ENCODE measurements at regions not wholly inside any gene's neighbourhood (a gene's known extent, or its start where the extent isn't known, plus 50 kb on each side); places are given as distances from the start of the nearest gene placed in this dataset.

DNA sequence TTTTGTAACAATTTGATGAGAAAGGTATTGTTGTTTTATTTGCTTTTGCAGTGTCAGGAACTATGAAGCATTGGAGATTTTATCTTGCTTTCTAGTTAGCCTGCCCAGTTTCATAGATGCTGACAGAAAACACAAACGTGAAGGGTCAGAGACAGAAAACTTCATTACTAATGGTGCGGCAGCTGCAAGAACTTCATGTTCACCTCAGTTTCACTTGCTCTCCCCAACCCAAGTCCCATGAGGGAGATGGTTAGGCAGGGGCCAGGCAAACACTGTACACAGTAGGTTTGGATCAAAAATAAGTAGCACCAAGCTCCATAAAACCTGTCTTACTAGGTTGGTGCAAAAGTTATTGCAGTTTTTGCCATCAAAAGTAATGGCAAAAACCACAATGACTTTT, 550.2 kb upstream of the MIR17HG start:
- H3K36me3 ChIP-seq (ENCODE audit: insufficient read depth): no peaks in the 10 kb centered on the region
- DNase-seq (ENCODE audit: extremely low spot score): no peak
- 81% methylated on average over 2 of the region's 2 CpGs for WGBS

DNA sequence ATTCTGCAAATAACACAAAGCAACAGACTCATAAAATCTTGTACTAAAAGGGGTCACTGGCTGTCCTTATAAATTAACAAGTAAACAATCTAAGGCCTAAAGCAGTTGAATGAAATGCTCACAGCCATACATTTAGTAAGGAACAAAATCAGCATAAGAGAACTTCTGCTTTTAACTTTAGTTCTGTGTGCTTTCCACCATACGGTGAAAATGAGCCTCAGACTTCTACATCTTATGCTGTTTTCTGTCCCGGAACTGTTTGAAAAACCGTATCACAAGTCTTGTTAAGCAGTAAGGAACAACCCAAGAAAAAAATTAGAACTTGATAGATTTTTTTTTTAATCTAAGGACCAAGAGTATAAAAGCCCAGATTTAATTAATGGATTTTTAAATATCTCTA, 549.1 kb upstream of the MIR17HG start:
- Histone ChIP-seq H3K36me3 (ENCODE audit: insufficient read depth) (no peaks in the 10 kb centered on the region), H3K4me3 (ENCODE audit: low read depth, low read length) (no peak overlapping the region), H3K27ac (ENCODE audit: low read depth) (no peak overlapping the region), H3K4me1 (ENCODE audit: insufficient read depth) (no peaks in the 10 kb centered on the region)
- WGBS: 76% methylated on average over 3 of the region's 3 CpGs
- no peak for DNase-seq (ENCODE audit: extremely low spot score)

More for the DNA sequence above, 550.2 kb upstream of the MIR17HG start:
- H3K4me1 ChIP-seq (ENCODE audit: insufficient read depth): no peaks in the 10 kb centered on the region
- no peak overlapping the region for H3K27ac ChIP-seq (ENCODE audit: low read depth)
- no peak overlapping the region for H3K4me3 ChIP-seq (ENCODE audit: low read depth, low read length)

DNA sequence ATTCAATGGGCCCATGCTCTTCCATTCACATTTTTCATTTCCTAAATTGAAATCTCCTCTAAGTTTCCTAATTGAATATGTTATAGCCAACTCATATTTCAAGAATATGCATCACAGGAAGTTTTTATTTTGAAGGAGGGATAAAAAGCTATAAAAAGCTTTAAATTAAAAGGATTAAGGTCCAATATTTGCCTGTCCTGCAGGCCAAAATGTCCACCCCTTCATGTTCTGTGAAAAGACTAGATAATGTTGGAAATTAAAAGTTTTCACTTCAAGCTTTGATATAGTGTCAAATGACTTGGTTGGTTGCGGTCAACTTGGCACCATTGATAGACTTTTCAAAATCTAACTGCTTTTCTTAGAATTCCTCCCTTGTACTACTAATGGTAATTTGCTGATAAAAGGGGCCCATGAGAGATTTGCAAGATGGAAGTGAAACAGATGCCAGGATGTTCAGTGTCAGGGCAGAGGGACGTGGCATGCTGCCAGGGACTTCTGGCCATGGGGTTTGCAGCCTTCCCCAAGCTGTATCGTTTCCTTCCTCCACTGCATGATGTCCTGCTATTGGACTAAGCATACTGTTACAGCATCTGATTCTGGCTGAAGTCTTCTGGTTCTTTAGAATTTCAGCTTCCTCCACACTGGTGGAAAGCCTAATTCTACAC, 547.3 kb upstream of the MIR17HG start:
- WGBS: 22% methylated on average over 3 of the region's 3 CpGs
- Histone ChIP-seq H3K27ac (ENCODE audit: low read depth) (no peak overlapping the region), H3K4me1 (ENCODE audit: insufficient read depth) (no peaks in the 10 kb centered on the region), H3K36me3 (ENCODE audit: insufficient read depth) (no peaks in the 10 kb centered on the region), H3K4me3 (ENCODE audit: low read depth, low read length) (no peak overlapping the region)
- peak; percentile 6 for DNase-seq (ENCODE audit: extremely low spot score)

DNA sequence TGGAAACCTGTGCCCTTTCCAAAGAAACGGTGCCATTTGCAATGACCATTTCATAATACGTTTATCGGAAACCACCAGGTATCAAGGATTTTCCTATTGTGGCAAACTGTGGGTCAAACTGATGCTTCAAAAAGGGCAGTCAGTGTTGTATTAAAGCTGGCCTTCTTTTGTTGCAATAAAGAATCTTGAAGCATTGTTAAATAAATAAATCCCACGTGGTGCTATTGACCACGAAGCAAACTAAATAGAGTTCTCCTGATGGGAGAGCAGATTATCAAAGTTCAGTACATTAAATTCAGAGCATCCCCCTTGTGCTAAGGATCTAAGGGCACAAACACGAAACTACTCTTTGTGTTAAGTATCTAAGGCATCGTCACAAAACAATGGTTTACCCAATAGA, 545.9 kb upstream of the MIR17HG start:
- no peaks in the 10 kb centered on the region for H3K4me1 ChIP-seq (ENCODE audit: insufficient read depth)
- DNase-seq (ENCODE audit: extremely low spot score): no peak
- no peak overlapping the region for H3K4me3 ChIP-seq (ENCODE audit: low read depth, low read length)
- 86% methylated on average over 7 of the region's 7 CpGs for WGBS
- no peaks in the 10 kb centered on the region for H3K36me3 ChIP-seq (ENCODE audit: insufficient read depth)
- H3K27ac ChIP-seq (ENCODE audit: low read depth): no peak overlapping the region

DNA sequence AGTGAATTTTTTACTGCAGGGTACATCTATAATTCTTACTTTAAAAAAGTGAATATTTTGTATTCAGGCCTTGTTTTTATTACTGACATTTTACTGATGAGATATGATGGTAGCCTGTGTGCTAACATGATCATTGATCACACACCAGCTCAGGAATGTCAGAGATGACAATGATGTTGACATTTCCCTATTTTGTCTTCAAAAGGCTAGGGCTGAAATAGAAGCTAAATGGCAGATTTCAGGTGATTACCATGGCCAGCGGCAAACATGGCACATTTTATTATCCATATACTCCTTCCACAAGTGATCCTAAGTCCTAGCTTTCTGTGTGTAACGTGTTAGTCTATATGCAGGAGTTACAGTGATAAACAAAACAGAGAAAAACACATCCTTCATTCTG, 544.3 kb upstream of the MIR17HG start:
- 60% methylated on average over 2 of the region's 2 CpGs for WGBS
- Histone ChIP-seq H3K4me1 (ENCODE audit: insufficient read depth) (no peaks in the 10 kb centered on the region), H3K36me3 (ENCODE audit: insufficient read depth) (no peaks in the 10 kb centered on the region), H3K4me3 (ENCODE audit: low read depth, low read length) (no peak overlapping the region), H3K27ac (ENCODE audit: low read depth) (no peak overlapping the region)
- no peak for DNase-seq (ENCODE audit: extremely low spot score)

DNA sequence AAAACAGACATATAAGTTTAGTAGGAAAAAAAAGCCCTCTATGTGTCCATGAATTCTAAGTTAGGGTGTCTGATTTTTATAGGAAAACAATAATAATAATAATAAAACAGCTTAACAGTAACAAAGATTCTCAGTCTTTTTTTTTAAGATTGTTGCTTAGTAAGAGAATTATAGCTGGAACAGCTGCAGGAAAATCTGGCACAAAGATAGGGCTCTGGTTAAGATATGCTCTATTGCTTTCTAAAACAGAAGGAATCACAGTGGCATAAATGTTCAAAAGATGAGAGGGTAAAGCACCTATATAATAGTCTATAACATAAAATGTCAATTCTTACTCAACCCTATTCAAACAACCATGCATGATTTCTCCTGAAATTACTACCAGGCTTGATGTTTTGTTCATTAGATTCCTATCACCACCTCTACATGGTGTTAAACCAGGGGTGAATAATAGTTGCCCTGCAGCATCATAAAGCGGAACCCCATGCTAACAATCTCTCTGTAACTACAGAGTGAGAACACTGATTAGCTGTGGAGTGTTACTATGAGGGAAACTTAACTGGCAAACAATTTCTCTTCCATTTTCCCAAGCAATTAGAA, 541.4 kb upstream of the MIR17HG start:
- no peak overlapping the region for H3K27ac ChIP-seq (ENCODE audit: low read depth)
- DNase-seq (ENCODE audit: extremely low spot score): no peak
- H3K4me3 ChIP-seq (ENCODE audit: low read depth, low read length): no peak overlapping the region
- no peaks in the 10 kb centered on the region for H3K36me3 ChIP-seq (ENCODE audit: insufficient read depth)
- 81% methylated on average over 1 of the region's 1 CpG for WGBS
- H3K4me1 ChIP-seq (ENCODE audit: insufficient read depth): no peaks in the 10 kb centered on the region

DNA sequence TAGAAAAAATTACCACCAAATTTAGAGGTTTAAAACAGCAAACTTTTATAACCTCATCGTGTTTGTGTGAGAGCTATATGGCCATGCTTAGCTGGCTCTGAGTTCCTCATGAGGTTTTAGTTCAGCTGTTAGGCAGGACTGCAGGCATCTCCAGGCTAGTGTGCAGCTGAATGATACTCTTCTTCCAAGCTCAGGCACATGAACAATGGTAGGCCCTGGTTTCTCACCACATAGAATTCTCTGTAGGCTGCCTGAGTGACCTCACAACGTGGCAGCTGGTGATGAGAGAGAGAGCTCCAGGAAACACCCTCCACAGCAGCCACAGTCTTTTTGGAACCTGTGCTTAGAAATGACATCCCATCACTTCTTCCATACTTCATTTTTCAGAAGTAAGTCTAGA, 540.6 kb upstream of the MIR17HG start:
- DNase-seq (ENCODE audit: extremely low spot score): no peak
- Histone ChIP-seq H3K27ac (ENCODE audit: low read depth) (no peak overlapping the region), H3K4me1 (ENCODE audit: insufficient read depth) (no peaks in the 10 kb centered on the region), H3K4me3 (ENCODE audit: low read depth, low read length) (no peak overlapping the region), H3K36me3 (ENCODE audit: insufficient read depth) (no peaks in the 10 kb centered on the region)
- WGBS: 59% methylated on average over 2 of the region's 2 CpGs

DNA sequence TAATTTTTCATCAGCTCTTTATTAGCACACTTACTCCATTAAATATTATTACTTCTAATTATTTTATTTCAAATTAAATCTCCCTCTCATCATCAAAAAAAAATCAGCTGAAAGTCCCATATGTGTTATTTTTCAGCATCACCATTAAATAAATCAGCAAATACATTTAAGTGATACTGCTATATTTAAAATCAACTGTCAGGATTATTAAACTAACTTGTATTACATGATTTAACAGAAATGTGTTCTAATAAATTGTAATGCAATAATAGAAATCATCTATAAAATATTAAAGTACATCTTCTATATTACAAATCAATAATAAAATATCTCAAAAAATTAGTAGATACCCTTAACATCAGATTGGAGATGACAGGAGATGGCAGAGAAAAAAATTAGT, 538.6 kb upstream of the MIR17HG start:
- Histone ChIP-seq H3K4me3 (ENCODE audit: low read depth, low read length) (no peak overlapping the region), H3K36me3 (ENCODE audit: insufficient read depth) (no peaks in the 10 kb centered on the region), H3K27ac (ENCODE audit: low read depth) (no peak overlapping the region), H3K4me1 (ENCODE audit: insufficient read depth) (no peaks in the 10 kb centered on the region)
- no peak for DNase-seq (ENCODE audit: extremely low spot score)

DNA sequence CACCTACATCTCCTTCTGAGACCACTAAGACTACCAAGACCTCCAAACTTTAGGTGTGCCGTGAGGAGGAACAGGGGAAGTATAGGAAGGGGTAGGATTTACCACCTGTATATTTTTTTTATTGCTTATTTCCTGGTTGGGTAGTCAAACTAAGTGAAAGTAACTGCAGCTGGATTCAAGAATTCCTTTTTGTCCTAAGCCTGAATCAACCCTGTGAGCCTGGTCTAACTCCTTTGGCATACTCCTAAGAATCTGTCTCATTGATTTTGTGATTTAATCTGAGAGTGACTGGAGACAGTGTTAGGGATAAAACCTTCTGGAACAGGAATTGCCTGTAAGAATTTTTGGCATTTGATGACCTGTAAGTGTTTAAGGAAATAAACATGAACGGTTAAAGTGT, 523.5 kb upstream of the MIR17HG start:
- 51% methylated on average over 2 of the region's 2 CpGs for WGBS
- Histone ChIP-seq H3K27ac (ENCODE audit: low read depth) (no peak overlapping the region), H3K4me3 (ENCODE audit: low read depth, low read length) (no peak overlapping the region), H3K4me1 (ENCODE audit: insufficient read depth) (no peaks in the 10 kb centered on the region), H3K36me3 (ENCODE audit: insufficient read depth) (no peaks in the 10 kb centered on the region)
- DNase-seq (ENCODE audit: extremely low spot score): no peak

DNA sequence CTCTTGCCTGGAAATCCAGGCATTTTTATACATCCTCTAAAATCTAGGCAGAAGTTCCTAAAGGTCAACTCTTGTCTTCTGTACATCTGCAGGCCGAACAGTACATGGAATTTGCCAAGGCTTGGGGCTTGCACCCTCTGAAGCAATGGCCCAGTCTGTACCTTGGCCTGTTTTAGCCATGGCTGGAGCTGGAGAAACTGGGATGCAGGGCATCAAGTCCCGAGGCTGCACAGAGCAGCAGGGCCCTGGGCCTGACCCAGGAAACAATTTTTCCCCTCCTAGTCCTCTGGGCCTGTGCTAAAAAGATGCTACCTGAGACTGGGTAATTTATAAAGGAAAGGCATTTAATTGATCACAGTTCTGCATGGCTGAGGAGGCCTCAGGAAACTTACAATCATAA, 520.8 kb upstream of the MIR17HG start:
- DNase-seq (ENCODE audit: extremely low spot score): no peak
- Histone ChIP-seq H3K4me3 (ENCODE audit: low read depth, low read length) (no peak overlapping the region), H3K4me1 (ENCODE audit: insufficient read depth) (no peaks in the 10 kb centered on the region), H3K36me3 (ENCODE audit: insufficient read depth) (no peaks in the 10 kb centered on the region), H3K27ac (ENCODE audit: low read depth) (no peak overlapping the region)
- WGBS: 90% methylated on average over 2 of the region's 2 CpGs

DNA sequence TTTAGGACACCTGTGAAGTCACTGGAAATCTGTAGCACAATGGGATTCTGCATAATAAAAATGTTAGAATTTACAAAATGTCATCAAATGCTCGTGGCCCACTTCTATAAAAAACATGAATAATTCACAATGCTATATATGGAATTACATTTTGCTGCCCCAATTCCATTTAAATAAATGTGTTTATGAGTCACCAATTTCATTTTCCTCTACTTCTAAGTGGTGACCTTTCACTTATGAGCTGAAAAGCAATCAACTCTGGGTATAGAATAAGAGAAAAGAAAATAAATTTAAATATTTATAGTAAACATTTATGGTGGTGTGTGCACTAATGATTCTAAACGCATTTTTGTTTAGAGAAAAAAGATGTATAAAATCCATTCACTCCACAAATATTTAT, 516.7 kb upstream of the MIR17HG start:
- H3K36me3 ChIP-seq (ENCODE audit: insufficient read depth): no peaks in the 10 kb centered on the region
- no peak for DNase-seq (ENCODE audit: extremely low spot score)
- WGBS: 59% methylated on average over 2 of the region's 2 CpGs
- no peaks in the 10 kb centered on the region for H3K4me1 ChIP-seq (ENCODE audit: insufficient read depth)
- H3K27ac ChIP-seq (ENCODE audit: low read depth): no peak overlapping the region
- no peak overlapping the region for H3K4me3 ChIP-seq (ENCODE audit: low read depth, low read length)

DNA sequence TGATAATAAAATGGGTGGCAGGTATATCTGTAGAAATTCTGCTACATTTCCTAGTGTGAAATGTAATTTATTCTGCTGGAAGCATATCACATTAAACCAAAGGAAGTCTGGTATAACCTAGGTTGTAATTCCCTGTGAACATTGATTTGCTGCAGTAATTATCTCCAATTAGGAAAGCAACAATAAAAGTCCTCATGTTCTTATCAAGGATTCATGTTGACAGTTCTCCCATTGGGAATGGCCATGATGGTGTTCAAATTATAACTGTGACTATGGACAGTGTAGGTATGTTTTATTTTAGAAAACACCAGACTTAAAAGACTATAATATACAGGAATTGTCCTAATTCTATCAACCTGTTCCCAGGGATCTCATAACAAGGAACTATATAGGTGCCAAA, 513.5 kb upstream of the MIR17HG start:
- no peak overlapping the region for H3K27ac ChIP-seq (ENCODE audit: low read depth)
- DNase-seq (ENCODE audit: extremely low spot score): no peak
- H3K4me1 ChIP-seq (ENCODE audit: insufficient read depth): no peaks in the 10 kb centered on the region
- H3K4me3 ChIP-seq (ENCODE audit: low read depth, low read length): no peak overlapping the region
- no peaks in the 10 kb centered on the region for H3K36me3 ChIP-seq (ENCODE audit: insufficient read depth)

DNA sequence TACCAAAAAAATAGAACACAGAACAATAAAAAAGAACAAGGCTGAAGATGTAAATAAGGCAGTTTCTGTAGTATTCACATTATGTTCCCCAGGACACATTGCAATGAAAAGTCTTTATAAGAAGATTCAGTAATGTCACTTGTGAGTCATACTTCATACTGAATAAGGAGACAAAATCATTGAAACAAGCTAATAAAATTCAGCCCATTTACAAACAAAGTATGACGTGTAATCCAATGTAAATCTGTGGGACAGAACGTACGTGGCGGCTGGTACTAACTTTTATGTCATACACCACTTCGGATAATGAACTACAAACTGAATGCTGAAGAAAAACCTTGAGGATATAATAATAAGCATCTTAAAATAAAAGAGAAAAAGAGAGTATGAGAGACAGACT, 512.8 kb upstream of the MIR17HG start:
- 79% methylated on average over 5 of the region's 5 CpGs for WGBS
- no peak overlapping the region for H3K4me3 ChIP-seq (ENCODE audit: low read depth, low read length)
- H3K4me1 ChIP-seq (ENCODE audit: insufficient read depth): no peaks in the 10 kb centered on the region
- DNase-seq (ENCODE audit: extremely low spot score): no peak
- no peaks in the 10 kb centered on the region for H3K36me3 ChIP-seq (ENCODE audit: insufficient read depth)
- H3K27ac ChIP-seq (ENCODE audit: low read depth): no peak overlapping the region

DNA sequence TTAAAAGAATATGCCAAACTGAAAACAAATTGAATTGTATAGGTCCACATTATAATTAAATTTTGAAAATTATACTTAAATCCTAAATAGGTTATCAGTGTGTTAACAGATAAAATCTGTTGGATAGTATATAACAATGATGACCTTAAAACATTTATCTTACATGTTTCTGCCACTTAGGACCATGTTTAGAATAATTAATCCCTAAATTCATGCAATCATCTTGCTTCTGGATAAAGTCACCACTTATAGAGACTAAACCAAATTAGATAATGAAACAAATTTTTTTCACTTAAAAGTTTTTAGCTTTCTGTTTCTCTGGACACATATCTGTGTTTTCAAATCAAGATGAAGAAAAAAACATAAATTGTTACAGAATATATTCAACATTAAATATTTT, 511.7 kb upstream of the MIR17HG start:
- H3K36me3 ChIP-seq (ENCODE audit: insufficient read depth): no peaks in the 10 kb centered on the region
- no peaks in the 10 kb centered on the region for H3K4me1 ChIP-seq (ENCODE audit: insufficient read depth)
- no peak for DNase-seq (ENCODE audit: extremely low spot score)
- H3K27ac ChIP-seq (ENCODE audit: low read depth): no peak overlapping the region
- no peak overlapping the region for H3K4me3 ChIP-seq (ENCODE audit: low read depth, low read length)

Data from urinary bladder (tissue), 3 donors.